Medulla oblongata (tissue), 1 donor: ENCODE measurements at regions not wholly inside any gene's neighbourhood (a gene's known extent, or its start where the extent isn't known, plus 50 kb on each side); places are given as distances from the start of the nearest gene placed in this dataset.
"Not testable (repeated sequence)": the region's sequence is repeated elsewhere in the genome, so short reads cannot be mapped to it uniquely, and the experiment has no call there.

Source experiments
- DNase-seq: peaks from one replicate; pipeline ENCODE4 v3.0.0-alpha.2; 2015; ENCODE audit errors: extremely low spot score

DNA sequence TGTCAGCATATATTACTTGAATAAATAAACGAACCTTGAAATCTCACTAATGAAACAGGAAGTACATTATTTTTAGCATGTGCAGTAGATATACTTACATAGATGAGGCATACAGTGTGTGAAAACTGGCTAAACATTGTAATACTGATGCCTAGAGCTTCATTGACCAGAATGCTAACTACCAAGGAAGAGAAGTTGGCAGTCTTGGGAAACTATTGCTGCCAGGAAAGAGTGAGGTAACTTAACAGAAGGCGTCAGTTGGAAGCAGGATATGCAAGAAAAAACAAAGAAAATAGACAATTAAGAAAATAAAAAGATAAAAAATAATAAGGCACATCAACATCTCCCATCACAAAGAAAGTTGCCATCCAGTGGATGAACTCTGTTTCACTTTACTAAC is 963.0 kb downstream of the TDRD15 start:
- DNase-seq, result peak; percentile 69

DNA sequence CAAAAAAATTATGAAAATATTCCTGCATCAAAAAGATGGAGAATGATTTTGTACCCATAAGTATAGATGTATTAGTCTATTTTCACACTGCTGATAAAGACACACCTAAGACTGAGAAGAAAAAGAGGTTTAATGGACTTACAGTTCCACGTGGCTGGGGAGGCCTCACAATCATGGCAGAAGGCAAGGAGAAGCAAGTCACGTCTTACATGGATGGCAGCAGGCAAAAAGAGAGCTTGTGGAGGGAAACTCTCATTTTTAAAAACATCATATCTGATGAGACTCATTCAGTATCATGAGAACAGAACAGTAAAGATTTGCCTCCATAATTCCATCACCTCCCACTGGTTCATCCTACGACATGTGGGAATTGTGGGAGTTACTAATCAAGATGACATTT is 979.8 kb downstream of the TDRD15 start:
- DNase-seq, result not testable (repeated sequence)

DNA sequence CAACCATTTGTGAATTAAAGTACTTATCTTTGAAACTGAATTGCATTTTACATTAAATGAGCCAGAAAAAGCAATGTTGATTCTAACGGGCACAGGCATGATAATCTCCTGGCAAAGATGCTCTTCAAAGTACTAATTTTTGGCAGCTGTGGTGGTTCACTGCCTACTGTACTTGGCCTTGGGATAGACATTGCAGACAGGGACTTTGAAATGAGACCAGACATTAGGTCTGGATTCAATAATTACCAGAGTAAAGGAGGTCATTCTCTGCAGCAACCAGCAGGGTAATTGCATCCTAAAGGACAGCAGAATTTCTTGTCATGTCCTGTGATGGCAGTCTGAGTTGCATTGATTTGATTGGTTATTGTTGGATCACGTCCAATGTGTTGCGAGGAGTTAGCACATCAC is 986.5 kb downstream of the TDRD15 start:
- DNase-seq, result no peak

- no peak for DNase-seq
These were observed 1000.2 kb downstream of the TDRD15 start for GRCh38 chr2:22124003-22124402.

- no peak for DNase-seq
These were observed 1002.3 kb downstream of the TDRD15 start for GRCh38 chr2:22126106-22126505.

- DNase-seq, result no peak
These were observed 1003.2 kb downstream of the TDRD15 start for GRCh38 chr2:22126978-22127377.

DNA sequence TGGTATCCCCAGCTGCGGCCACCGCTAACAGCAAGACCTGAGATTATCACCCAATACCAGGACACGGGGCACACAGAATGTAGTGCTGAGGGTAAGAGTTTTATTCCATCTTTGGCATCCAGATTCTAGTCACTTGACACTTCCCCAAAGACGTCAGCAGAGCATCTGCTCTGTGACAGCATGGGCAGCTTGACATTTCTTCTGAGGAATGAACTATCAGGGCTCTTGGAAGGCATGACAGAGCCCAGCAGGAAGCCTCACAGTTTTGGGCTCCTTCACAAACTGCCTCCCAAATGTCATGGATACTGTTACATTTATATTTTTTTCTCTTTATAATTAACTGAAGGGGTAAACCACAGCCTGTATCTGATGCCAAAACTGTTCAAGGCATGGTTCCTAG is 1010.7 kb downstream of the TDRD15 start:
- DNase-seq, result no peak

DNA sequence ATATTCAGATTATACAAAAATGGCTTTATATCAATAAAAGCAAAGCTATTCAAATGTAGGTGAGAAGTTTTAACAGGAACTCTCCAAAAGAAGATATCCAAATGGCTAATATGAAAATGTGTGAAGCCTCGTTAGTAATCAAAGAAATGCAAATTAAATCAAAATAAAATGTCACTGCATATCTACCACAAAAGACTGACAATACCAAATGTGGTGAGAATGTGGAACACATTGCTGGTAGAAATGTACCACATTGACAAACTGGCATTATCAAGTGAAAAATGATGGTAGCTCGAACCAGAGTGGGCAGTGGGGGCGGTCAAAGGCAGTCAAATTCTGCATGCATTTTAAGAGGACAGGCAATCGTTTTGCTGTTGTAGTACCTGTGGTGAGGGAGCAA is 1012.7 kb downstream of the TDRD15 start:
- DNase-seq, result no peak

GRCh38 chr2:22143840-22144239 is 1020.1 kb downstream of the TDRD15 start:
- DNase-seq, result no peak

GRCh38 chr2:22153931-22154613 is 1030.3 kb downstream of the TDRD15 start:
- no peak for DNase-seq

- not testable (repeated sequence) for DNase-seq
These were observed 1032.9 kb downstream of the TDRD15 start for GRCh38 chr2:22156661-22157060.

DNA sequence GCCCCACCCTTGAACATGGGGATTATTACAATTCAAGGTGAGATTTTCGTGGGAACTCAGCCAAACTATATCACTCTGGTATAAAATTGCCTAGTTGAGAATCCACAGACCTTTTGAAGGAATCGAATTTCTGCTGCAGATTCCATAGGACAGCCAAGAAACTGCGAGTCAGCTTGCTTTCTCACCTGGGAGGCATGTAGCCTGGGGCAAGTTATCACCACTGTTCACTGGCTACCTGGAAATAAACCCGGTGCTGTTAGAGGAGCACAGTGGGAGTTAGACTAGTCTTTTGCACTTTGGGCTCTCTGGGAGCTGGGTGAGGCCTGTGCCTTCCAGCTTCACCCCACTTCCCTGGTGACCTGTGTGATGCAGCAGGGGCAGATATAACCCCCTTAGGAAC is 1043.5 kb downstream of the TDRD15 start:
- no peak for DNase-seq

GRCh38 chr2:22175003-22175402 is 1051.2 kb downstream of the TDRD15 start:
- DNase-seq, result no peak

GRCh38 chr2:22185251-22185650 is 1061.5 kb downstream of the TDRD15 start:
- no peak for DNase-seq

- DNase-seq, result not testable (repeated sequence)
These were observed 1062.6 kb downstream of the TDRD15 start for GRCh38 chr2:22186261-22186828.

- DNase-seq, result peak; percentile 20
These were observed 1066.2 kb downstream of the TDRD15 start for GRCh38 chr2:22189893-22190480.

GRCh38 chr2:22194218-22194617 is 1070.5 kb downstream of the TDRD15 start:
- DNase-seq, result no peak

DNA sequence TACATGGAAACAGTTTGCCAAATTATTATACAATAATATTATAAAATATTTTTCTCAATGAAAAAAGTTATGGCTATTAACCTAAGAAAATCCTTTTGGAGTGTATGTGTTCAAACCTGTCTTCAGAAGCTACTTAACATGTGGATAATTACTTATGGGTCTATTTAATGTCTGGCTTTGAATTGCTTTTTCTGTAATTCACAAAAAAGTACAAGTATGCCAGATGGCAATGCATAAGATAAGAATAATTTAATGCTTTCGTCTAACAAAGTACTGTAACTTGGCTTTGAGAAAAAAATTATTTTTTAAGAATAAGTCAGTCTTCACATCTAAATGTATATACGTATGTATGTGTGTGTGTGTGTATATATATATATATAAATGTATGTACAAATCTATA is 1073.0 kb downstream of the TDRD15 start:
- no peak for DNase-seq

DNA sequence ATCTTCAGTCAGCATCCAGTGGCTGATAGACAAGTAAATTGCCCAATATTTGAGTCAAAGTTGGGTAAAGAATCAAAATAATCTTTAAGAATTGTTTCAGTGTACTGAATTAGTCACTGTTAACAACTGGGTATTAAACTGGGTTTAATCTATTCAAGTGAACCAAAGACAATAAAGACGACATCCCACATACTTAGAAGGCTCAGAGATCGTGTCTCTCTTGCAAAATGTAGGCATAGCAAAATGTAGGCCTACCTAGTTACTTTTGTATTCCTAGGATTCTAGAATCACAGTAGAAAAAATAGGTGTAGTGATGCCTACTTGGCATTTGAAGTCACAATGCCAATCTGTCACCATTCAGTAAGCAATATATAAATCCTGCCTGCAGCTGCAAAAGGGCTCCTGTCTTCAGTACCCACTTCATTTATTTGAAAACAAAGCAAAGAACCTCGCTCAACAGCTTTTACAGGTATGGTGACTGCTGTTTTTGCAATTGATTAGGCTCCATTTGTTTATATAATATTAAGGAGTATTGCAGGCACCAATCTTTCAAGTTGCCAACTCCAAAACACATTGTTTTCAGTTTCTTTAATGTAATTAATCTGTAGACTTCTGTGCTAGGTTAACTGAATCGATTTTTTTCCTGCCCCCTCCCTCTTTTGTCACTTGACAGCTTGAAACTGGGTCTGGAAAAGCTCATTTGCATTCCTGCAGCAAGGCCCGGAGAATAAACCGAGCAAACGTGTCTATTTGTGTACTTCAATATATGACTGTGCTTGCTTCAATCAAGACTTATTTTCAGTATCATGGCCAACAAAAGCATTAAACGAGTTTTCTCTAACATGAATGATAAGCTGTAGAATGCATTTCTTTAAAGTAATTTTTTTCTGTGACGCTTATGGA is 1074.9 kb downstream of the TDRD15 start:
- no peak for DNase-seq

DNA sequence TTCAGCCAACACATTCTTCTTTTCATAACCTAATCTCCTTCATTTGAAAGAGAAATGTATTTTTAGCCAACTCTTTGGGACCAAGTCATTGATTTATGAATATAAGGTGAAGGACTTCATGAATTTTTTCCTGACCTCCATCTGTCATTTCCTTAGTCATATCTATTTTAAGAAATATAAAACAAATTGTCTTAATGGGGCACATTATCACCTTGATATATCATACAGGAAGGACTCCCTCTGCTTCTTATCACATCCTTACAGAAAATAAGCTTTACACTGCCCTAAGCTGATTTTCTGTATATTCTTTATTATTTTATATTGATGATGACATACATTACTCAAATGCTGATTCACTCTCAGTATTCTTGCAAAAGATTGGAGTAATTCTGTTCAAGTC is 1076.2 kb downstream of the TDRD15 start:
- DNase-seq, result no peak

- no peak for DNase-seq
These were observed 1085.8 kb downstream of the TDRD15 start for GRCh38 chr2:22209545-22209944.

- no peak for DNase-seq
These were observed 1089.5 kb downstream of the TDRD15 start for GRCh38 chr2:22213237-22213636.
